PC-3 (cell line): ENCODE measurements at regions not wholly inside any gene's neighbourhood (a gene's known extent, or its start where the extent isn't known, plus 50 kb on each side); places are given as distances from the start of the nearest gene placed in this dataset.
"Not testable (repeated sequence)": the region's sequence is repeated elsewhere in the genome, so short reads cannot be mapped to it uniquely, and the experiment has no call there.

Source experiments
- CTCF ChIP-seq: fragments of 300-600 bp; sonication (generic); conservative IDR thresholded peaks from 2 replicates; pipeline ENCODE4 v1.5.1; 2017; ENCODE audit warnings: antibody characterized with exemption, low read depth, mild to moderate bottlenecking, low read length
- EZH2 ChIP-seq: fragments of 300-600 bp; sonication (generic); IDR thresholded peaks from one replicate; pipeline ENCODE4 v1.6.1; 2017; ENCODE audit warnings: antibody characterized with exemption, mild to moderate bottlenecking, low read length; ENCODE audit not compliant: unreplicated experiment
- EZH2phosphoT487 ChIP-seq: fragments of 300-600 bp; sonication (generic); IDR thresholded peaks from 2 replicates; pipeline ENCODE4 v1.6.1; 2018; ENCODE audit warnings: mild to moderate bottlenecking, antibody characterized with exemption, low read length, borderline replicate concordance

- TF ChIP-seq EZH2phosphoT487, CTCF, EZH2: not testable (repeated sequence)
These were observed 55.9 kb upstream of the SLC2A1 start for GRCh38 chr1:43014579-43014978.
